NCI-H460 (cell line): ENCODE measurements at regions not wholly inside any gene's neighbourhood (a gene's known extent, or its start where the extent isn't known, plus 50 kb on each side); places are given as distances from the start of the nearest gene placed in this dataset.

Experiments
- DNase-seq: peaks from one replicate; pipeline ENCODE4 v3.0.0-alpha.2; 2016; ENCODE audit warnings: low read depth; ENCODE audit errors: extremely low read depth

DNA sequence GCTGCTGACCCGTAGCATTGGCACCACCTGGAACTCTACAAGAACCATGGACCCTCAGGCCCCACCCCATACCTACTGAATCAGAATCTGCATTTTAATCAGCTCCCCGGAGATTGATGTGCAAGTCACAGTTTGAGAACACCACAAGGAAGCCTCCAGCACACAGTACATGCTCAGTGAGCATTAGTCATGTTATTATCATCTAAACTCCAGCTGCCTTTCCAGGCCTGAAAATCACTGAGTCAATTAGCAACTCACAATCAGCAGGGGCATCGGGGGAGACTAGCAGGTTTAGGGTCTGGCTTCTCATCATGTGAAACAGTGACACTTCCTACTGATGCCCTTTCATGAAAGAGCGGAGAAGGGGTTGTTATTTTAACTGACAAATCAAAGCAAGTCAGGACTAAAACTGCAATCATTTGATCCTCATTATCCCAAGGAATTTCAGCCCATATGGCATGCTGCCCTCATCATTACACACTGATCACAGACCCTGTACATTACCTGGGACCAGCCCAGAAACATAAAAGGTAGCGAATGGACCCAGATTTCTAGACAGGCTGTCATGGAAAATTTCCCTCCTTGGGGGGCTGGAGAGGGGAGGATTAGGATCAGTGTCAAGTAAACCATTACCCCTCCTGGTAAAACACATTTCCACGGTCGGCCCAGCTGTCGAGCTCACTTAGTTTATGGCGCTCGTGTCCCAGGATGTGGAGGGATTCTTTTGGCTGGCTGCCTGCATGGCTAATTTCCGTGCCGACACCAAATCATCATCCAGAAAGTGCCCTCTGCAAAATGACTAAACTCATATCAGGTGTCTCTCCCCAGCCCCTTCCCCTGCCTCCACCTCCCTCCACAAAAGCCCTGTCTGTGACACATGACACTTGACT lies 122.8 kb downstream of the PRLHR start:
- DNase-seq, result no peak

DNA sequence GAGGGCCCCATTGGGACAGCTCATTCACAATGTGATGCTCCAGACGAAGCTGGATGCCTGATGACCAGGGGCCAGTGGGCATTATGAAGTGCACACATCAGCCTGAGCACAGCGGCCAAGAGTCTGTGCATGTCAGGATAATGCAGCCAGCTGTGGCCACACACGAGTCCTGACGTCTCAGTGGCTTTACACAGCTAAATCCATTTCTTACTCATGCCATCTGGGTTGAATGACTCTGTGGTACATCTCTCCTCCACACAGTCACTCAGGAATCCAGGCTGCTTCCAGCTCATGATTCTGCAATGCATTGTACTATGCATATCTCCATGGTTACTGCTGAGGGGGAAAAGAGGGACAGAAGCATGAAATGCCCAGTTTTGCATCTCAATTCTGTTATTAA lies 123.6 kb downstream of the PRLHR start:
- DNase-seq, result no peak

DNA sequence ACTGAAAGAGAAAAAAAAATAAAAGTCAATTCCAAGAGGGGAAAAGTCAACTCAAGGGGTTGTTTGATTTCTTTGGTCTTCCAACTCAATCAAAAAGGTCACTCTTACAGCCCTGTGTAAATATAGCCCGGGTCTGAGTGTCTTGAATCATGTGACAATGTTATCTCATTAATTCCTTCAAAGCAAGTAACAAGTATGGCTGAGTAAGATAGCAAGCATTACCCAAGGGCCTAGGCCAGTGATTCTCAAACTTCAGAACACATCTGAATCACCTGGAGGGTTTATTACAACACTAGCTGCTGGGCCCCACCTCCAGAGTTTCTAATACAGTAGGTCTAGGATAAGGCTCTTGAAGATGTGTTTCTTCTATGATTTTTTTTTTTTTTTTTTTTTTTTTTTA lies 125.0 kb downstream of the PRLHR start:
- no peak for DNase-seq

DNA sequence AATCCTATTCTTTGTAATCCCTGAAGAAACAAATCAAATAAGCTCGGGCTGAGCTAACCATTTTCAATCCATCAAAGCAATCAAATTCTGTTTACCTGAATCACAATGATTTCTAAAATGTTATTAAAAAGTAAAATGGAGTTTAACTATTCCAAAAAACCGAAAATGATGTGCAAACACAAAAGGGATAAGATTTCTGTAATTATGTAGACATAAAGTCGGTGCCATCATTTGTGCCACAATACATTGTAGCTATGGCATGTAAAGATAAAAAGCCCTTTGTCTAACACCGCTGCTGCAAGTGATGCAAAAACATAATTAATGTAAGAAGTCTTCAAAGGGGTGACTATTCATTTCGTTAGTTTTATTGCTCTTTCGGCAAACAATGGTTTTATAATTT lies 125.1 kb upstream of the FAM204A start:
- no peak for DNase-seq

DNA sequence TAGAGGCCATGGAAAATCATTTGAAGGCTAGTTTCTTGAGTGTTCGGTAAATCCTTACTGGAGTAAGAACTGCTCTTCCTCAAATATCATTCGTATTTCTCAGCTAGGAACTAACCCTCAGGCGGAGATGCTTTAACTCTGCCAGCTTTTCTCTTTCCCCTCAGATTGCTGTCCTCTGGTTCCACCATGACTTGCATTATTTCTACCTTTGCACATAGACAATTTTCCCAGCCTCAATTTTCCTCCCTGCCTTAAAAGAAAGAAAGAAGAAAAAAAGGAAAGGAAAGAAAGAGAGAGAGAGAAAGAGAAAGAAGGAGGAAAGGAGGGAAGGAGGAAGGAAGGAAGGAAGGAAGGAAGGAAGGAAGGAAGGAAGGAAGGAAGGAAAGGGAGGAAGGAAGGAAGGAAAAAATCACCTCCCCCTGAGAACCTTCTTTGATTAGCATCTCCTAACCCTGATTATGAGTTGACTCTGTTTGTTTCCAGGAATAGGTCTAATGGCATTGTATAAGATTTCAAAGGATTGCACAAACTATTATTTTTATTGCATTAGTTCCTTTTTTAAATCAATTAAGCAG lies 123.3 kb upstream of the FAM204A start:
- DNase-seq, result no peak

DNA sequence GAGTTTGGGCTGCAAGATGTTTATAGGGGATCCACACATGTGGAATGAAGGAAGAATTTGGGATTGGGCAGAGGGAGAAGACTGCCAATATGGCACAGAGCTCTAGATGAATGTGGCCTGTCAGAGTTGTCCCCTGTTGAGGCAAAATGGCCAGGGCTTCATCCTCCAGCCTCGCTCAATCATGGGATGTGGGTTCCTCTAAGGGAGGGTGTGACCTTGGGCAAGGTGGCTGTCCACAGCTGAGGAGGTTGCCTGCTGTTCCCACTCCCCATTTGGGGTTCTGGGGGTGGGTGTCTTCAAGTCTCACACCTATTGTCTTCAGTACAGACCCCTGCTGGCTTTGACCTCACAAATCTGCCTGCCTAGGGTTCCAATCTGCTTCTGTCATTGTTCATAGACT lies 121.6 kb upstream of the FAM204A start:
- no peak for DNase-seq

DNA sequence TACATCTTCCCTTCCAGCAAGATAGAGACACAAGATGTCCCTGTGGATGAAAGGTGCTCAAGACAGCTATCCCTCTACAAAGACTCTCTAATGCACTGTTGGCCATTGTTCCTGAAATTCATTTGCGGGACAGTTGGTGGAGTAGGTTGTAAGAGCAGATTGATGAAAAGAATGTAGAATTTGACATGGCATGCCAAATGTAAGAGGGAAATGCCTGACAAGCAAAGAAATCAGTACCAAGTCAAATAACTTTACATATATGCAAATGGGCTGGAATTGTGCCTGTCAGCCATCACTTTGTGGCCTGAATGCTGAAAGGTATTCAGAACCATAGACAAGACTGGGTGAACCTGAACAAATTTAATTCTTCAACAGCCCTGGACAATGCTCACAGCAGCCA lies 120.3 kb upstream of the FAM204A start:
- DNase-seq, result no peak

DNA sequence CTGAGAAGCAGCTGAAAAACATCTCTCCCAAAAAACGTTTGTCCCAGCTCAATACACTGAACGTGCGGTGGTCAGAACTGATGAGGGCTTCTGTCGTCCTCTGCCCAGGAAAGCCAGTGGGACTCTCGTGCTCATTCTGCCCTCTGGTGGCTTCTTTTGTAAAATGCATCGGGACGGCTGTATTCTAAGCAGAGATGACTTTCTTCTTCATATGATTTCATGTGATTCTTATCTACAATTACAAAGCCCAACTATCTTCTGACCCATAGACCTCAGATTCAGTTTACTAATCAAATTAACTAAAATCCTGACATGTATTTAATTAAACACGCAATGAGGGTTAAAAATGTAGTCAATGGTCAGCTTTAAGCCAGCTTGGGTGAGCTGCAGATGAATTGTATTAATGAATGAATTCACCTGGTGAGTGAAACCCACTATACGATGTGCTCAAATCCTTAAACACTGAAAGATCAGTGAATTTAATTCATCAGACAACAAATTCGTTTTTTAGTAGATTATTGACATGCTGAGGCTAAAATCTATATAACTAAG lies 117.6 kb upstream of the FAM204A start:
- peak; percentile 67 for DNase-seq

DNA sequence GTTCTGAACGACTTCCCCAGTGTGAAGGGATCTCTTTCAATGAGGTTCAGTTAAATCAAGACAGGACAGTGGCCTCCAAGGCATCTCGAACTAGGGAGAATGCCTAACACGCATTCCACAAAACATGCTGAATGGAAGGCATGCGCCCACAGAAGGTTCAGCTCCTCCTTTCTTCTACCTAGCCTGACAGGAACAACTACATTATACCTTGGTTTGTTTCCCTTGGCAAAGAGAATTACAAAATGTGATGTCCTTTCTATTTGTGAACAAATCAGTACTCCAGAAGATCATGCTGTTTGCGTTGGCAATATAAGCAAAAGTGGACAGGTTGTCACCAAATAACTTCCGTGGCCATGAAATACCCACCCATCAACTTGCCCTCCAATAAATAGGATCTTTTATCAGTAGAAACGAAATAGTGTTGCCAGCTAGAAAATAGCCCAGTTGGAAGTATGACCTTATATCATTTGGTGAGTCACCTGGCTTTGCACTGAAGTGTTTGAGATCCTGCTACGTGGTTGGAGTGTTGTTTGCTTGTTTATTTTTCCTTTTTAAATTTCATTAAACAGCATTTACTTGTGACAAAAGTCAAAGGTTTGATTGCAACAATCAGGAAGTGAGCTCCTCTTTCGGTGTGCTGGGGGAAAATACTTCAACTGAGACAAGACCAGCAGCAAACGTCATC lies 117.0 kb upstream of the FAM204A start:
- no peak for DNase-seq

DNA sequence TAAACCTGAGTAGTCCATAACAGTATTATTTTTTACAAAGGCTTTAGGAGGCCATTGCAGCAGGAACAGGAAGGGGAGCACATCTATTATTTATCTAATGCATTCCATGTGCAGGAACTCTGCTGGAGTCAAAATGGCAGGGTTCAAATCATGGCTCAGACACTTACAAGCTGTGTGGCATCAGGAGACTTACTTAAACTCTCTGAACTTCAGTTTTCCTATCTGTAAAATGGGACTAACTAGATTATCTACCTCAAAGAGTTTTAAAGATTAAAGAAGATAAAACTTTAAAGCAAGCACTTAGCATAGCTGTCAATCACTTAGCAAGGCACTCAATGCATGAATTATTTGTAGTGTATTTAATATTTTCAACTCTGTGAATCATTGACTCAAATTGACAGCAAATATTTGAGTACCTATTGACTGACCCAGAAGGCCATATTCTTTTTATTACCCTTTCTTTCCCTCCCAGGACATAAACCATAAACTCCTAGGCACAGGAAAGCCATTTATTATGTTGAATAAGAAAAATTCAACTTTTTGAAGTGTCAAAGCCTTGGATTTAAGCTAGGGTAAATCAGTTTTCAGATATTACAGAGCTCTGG lies 115.8 kb upstream of the FAM204A start:
- no peak for DNase-seq

DNA sequence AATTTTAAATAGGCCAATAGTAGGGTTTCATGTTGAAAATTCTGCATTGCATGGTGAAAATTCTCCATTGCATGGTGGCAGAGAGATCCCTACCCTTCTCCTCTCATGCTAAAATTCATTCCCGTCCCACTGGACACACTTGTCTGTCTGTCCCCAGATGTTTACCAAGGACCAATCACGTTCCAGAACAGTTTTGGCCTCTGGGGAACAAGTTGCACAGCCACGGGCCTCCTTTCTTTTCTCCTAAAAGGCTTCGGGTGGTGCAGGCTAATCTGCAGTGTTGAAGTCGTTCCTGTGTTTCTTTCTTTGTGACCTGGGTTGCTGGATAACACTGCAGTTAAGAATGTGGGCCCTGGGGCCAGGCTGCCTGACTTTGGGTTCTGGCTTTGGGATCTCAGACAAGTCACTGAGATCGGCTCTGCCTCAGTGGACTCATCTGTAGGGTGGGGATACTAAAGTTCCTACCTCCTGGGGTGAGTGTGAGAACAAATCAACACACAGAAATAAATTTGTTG lies 113.1 kb upstream of the FAM204A start:
- DNase-seq, result no peak

DNA sequence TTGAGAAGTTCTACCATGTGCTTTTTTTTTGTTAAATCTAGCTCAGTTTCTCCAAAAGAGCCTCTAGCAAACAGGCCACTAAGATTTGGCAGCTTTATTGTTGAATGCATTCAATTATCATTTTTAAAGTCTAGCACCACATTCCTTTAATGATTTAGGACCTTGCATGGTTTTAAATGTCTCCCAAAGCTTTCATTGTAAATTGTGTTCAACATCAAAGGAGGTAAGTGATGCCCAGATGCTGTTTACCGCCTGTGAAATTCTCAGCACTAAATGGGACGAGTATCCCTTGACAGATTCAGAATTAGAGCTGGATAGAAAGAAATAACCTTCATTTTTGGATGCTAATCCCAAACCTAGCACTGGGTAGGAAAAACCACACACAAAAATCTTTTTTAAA lies 112.1 kb upstream of the FAM204A start:
- DNase-seq, result no peak

DNA sequence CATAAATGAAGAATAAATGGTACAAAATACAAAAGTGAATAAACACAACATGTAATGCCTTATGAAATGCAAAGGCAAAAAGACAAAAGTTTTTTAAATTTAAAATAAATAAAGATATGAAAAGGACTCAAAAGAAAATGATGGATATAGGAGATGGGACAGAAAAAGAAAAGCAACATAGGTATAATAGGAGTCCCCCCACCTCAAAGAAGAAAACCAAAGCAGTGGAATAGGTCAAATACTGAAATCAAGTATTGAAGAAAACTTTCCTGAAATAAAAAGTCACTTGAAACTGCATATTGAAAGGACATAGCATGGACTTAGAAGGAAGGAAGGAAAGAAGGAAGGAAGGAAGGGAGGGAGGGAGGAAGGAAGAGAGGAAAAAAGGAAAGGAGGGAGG lies 110.0 kb upstream of the FAM204A start:
- no peak for DNase-seq

DNA sequence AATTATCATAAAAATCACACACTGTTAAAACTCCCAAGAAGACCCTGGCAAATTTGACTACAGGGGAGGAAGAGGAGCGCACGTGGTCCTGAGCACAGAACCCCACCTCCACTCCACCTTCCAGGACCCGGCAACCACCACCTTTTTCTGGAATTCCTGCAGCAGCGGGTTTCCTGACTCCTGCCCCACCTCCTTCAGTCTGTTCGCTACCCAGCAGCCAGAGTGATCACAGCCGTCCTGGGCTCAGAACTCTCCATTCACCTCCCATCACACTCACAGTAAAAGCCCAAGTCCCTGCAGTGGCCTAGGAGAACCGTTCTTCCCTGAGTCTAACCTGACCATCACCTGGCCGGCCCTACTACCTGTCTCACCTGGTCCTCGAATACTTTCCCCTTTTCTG lies 107.4 kb upstream of the FAM204A start:
- DNase-seq, result no peak

DNA sequence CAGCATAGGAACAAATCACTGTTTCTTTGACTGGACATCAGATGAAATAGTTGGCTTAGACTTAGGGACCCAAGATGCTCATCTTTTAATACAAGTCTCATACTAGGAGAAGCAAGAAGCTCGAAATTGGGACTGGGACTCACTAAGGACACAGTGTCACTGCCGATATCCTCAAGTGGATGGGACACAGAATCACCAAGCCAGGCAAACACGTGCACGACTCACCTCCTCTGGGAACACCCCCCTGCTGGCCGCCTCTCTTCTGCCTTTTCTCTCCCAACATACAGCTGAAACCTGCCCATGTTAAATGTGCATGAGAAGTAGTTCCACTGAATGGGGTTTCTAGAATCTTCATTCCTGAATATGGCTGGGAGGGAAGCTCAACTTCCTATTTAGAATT lies 106.6 kb upstream of the FAM204A start:
- DNase-seq, result no peak

DNA sequence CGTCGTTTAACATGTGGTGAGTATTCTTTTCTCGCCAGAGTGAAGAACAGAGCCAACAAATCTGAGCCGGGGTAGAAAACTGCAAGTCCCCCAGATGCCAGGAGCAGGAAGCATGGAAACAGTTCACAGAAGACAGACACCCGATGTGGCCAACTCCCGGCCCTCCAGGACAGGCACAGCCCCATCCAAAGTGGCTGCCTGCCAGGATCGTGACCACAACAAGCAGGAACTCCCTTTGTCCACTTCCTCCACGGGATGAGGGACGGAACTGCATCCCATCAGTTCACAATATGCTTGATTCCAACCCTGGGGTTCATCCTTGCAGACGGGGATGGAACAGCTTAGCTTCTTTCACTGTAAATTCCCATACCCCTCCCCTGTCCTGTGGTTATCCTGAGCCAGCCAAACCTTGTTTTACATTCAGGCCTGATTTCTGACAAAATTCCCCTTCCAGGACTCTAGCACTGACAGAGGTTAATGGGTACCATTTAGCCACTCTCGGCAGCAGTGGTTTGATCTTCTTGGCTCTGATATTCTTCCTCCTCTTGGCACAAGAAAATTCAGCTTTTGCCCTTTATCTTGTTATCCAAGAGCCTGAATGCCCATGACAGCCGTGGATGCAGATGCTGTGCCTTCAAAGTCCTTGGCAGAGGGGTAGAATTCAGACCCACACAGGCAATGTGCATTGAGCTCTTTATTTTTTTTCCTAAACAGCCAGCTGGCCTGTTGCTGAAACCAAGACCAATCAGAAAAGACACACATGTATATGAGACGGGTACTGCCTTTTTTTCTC lies 105.5 kb upstream of the FAM204A start:
- DNase-seq, result no peak

DNA sequence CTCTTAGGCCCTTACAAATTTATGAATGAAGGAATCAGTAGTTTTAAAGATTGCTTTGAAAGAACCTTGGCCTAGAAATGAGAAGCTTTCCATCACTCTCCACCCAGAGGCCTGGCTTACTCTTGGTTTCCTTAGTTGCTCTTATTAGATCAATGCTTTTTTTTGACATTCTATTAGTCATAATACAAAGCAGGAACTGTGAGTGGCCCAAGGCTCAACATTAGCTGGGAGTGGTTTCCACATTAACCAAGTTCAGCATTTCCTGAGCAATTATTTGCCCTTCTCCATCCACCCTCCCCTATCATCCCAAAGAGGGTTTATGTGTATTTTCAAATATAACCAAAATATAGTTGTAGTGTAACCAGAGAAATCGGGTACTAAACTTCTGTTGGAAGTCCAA lies 103.4 kb upstream of the FAM204A start:
- DNase-seq, result no peak

DNA sequence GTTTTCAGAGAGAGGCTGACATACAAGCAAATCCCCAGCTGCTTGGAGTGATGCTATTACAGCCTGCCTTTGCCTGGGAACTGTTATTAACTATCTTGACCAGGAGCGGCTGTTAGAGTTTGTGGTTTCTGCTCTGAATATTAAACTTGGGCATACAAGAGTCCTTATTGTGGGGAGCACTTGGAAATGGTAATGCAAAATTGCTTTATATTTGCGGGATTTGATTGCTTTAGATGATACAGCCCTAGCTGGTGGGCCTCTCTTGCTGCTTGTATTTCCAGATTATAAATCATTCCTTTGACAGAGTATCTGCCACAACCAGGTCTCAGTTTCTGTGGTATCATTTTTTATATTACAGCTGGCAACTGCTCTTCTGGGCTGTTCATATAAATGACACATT lies 101.9 kb upstream of the FAM204A start:
- no peak for DNase-seq

DNA sequence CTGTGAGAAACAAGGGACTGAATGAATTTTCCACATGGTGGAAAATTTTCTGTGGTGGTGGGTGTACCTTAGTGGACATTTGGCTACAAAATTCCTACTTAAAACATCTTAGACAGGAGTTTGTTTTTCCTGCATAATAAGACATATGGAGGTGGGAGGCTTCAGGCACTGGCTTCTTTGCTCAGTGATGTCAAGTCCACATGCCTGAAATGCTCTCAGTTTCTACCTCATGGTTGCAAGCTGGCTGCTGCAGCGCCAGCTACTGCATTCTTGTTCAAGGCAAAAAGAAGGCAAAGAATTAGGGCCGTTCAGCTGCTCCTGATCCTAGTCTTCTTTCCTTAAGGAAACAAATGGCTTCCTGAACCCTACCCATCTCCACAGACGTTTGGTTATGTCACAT lies 99.9 kb upstream of the FAM204A start:
- no peak for DNase-seq

DNA sequence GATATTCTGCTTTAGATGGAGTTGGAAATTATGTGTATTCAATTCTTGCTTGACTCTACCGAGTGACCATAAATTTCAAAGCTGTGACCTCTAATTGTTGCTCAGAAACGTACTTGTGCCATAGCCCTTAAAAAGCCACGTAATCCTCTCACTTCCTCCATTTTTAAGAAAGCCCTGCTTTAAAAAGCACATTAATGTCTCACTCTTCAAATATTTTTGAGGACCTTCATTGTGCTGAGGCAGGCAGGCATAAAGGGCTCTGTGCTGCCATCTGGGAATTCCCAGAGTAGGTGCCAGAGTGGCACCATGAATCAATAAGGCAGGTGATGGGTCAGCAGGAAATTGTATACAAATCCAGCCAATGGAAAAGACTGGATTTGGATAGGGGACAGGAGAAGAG lies 97.7 kb upstream of the FAM204A start:
- no peak for DNase-seq
